H1 (cell line): ENCODE measurements at regions not wholly inside any gene's neighbourhood (a gene's known extent, or its start where the extent isn't known, plus 50 kb on each side); places are given as distances from the start of the nearest gene placed in this dataset.

Source experiments
- ATF2 ChIP-seq: IDR thresholded peaks from 2 replicates; pipeline ENCODE4 v1.6.1; 2012; ENCODE audit warnings: low read length, inconsistent platforms
- BRCA1 ChIP-seq: IDR thresholded peaks from 2 replicates; pipeline ENCODE4 v1.6.1; 2012; ENCODE audit warnings: low read depth, low read length, improper control_type of control experiment
- CHD7 ChIP-seq: fragments of 300-600 bp; sonication (generic); IDR thresholded peaks from 2 replicates; pipeline ENCODE4 v1.7.1; 2012; ENCODE audit warnings: low read length, moderate library complexity, mild to moderate bottlenecking, inconsistent platforms; ENCODE audit not compliant: insufficient replicate concordance
- CREB1 ChIP-seq: IDR thresholded peaks from 2 replicates; pipeline ENCODE4 v1.6.1; 2012; ENCODE audit warnings: inconsistent platforms
- HDAC6 ChIP-seq: IDR thresholded peaks from one replicate; pipeline ENCODE4 v1.7.1; 2012; ENCODE audit warnings: low read depth, mild to moderate bottlenecking, inconsistent platforms, low read length, moderate library complexity
- KDM1A ChIP-seq: fragments of 200-600, 300-600 bp; sonication (generic); IDR thresholded peaks from 2 replicates; pipeline ENCODE4 v1.7.1; 2016; ENCODE audit warnings: mild to moderate bottlenecking, low read length, borderline replicate concordance
- PHF8 ChIP-seq: fragments of 200-600 bp; sonication (generic); conservative IDR thresholded peaks from 2 replicates; pipeline ENCODE4 v1.7.1; 2012; ENCODE audit warnings: low read depth, mild to moderate bottlenecking, inconsistent platforms, low read length, moderate library complexity
- SP1 ChIP-seq: IDR thresholded peaks from 2 replicates; pipeline ENCODE4 v1.6.1; 2011; ENCODE audit warnings: low read depth, low read length
- SUZ12 ChIP-seq: fragments of 200-600 bp; sonication (generic); IDR thresholded peaks from 2 replicates; pipeline ENCODE4 v1.6.1; 2012; ENCODE audit warnings: mild to moderate bottlenecking, inconsistent platforms, low read length, moderate library complexity, mixed read lengths
- YY1 ChIP-seq: IDR thresholded peaks from 2 replicates; pipeline ENCODE4 v1.6.1; 2011; ENCODE audit warnings: low read depth, mild to moderate bottlenecking, low read length

DNA sequence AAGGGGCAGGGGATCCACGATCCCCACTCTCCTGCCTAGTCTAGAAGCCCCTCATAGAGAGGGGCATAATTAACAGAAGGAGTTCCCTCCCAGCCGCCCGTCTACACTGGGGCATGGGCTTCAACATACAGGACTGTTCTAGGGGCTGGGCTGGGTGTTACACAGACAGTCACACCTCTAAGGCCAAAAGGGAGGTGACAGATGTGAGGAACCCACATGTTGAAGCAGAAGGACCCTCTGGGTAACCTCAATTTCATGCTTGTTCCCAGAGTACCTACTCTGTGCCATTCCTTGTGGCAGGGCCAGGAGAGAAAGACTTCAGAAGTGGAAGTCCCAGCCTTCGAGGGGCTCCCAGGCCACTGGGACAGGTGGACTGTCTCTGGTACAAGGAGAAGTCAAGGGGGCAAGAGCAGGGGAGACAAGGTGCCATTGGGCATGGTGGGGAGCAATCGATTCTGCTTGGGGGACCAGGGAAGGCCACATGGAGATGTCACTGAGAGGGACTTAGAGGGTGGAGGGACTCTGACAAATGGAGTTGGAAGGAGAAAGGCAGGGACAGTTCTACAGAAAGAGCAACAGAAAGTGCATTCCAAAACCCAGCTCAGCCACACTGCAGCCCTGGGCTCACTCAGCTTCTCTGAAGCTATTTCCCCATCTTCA, 71.3 kb downstream of the CPN2 start (continued):
- no peak for TF ChIP-seq CHD7
- TF ChIP-seq HDAC6, result no peak
- no peak for TF ChIP-seq SP1
- TF ChIP-seq SUZ12, result no peak
- no peak for TF ChIP-seq CREB1
- TF ChIP-seq YY1, result no peak
- no peak for TF ChIP-seq PHF8
- TF ChIP-seq KDM1A, result no peak
- no peak for TF ChIP-seq ATF2
- no peak for TF ChIP-seq BRCA1
